WERI-Rb-1 (cell line): ENCODE measurements at regions not wholly inside any gene's neighbourhood (a gene's known extent, or its start where the extent isn't known, plus 50 kb on each side); places are given as distances from the start of the nearest gene placed in this dataset.

Experiments
- DNase-seq: peaks from one replicate; pipeline ENCODE4 v3.0.0-alpha.2; 2020
- H3K27ac ChIP-seq: fragments of 250-450 bp; sonication (Bioruptor Pico); 2 replicates; pipeline ENCODE4 v1.5.1; 2020; ENCODE audit warnings: mild to moderate bottlenecking, moderate library complexity
- H3K27me3 ChIP-seq: fragments of 250-450 bp; sonication (Bioruptor Pico); 2 replicates; pipeline ENCODE4 v1.5.1; 2021; ENCODE audit warnings: mild to moderate bottlenecking, low read depth, moderate library complexity; ENCODE audit not compliant: insufficient read depth, severe bottlenecking
- H3K36me3 ChIP-seq: fragments of 250-450 bp; sonication (Bioruptor Pico); 2 replicates; pipeline ENCODE4 v1.5.1; 2020; ENCODE audit warnings: mild to moderate bottlenecking, moderate library complexity
- H3K4me3 ChIP-seq: 2 replicates; pipeline ENCODE4 v1.5.1; 2011; ENCODE audit warnings: low read depth, mild to moderate bottlenecking, control low read depth, low read length
- H3K9me3 ChIP-seq: fragments of 250-450 bp; sonication (Bioruptor Pico); 2 replicates; pipeline ENCODE4 v1.5.1; 2021; ENCODE audit warnings: mild to moderate bottlenecking, moderate library complexity; ENCODE audit not compliant: severe bottlenecking
- CTCF ChIP-seq: IDR thresholded peaks from 2 replicates; pipeline ENCODE4 v1.5.1; 2011; ENCODE audit warnings: low read depth, mild to moderate bottlenecking, control low read depth, inconsistent platforms, low read length

DNA sequence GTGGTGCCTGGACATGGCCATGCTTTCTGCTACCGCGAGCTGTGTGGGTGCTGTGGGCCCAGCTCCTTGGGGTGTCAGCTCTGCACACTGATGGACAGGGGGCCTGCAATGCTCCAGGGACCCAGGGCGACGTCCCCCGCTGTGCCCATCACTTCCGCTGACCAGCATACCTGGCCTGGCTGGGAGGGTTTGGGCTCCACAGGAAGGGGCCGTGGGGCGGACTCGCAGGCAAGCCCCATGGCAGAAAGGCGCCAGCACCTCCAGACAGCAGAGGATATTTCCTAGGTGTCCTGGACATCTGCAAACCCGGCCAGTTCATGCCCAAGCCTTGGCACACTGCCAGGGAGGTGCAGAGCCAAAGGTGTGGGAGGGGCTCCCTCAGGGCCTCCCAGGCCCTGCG is 295.8 kb upstream of the IRX4 start:
- H3K27ac ChIP-seq, result no peak overlapping the region
- peaks cover 3% of the 10 kb centered on the region for H3K9me3 ChIP-seq
- DNase-seq, result no peak
- H3K4me3 ChIP-seq, result no peak overlapping the region
- no peak for TF ChIP-seq CTCF
- peaks cover 97% of the 10 kb centered on the region for H3K27me3 ChIP-seq
- H3K36me3 ChIP-seq, result no peaks in the 10 kb centered on the region

- no peak for DNase-seq
- H3K9me3 ChIP-seq, result peaks cover 3% of the 10 kb centered on the region
- H3K27ac ChIP-seq, result no peak overlapping the region
- H3K36me3 ChIP-seq, result no peaks in the 10 kb centered on the region
- no peak for TF ChIP-seq CTCF
- peaks cover 97% of the 10 kb centered on the region for H3K27me3 ChIP-seq
- no peak overlapping the region for H3K4me3 ChIP-seq
These were observed 295.3 kb upstream of the IRX4 start for GRCh38 chr5:2178071-2178477.

DNA sequence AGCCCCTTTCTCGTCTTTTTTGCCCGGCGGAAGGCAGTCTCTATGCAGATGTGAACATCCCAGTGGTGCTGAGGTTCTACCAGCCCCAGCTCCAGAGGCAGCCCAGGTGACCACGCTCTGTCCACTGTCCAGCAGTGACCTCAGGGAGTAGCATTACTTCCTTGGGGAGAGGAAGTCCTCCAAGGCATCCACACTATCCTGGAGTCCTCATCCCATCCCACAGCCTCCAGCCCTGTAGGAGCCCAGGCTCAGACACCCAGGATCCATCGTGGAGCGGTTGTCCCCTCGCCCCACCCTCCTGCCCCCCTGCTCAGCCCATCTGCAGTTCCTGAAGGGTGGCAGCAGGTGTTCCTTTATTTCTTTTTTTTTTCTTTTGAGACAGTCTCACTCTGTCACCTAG is 294.5 kb upstream of the IRX4 start:
- Histone ChIP-seq H3K27me3 (peaks cover 97% of the 10 kb centered on the region), H3K9me3 (peaks cover 3% of the 10 kb centered on the region), H3K36me3 (no peaks in the 10 kb centered on the region), H3K4me3 (no peak overlapping the region), H3K27ac (no peak overlapping the region)
- no peak for DNase-seq
- no peak for TF ChIP-seq CTCF

GRCh38 chr5:2176581-2176980 is 293.9 kb upstream of the IRX4 start:
- Histone ChIP-seq H3K9me3 (peaks cover 3% of the 10 kb centered on the region), H3K27me3 (peaks cover 97% of the 10 kb centered on the region), H3K4me3 (no peak overlapping the region), H3K27ac (no peak overlapping the region), H3K36me3 (no peaks in the 10 kb centered on the region)
- no peak for TF ChIP-seq CTCF
- DNase-seq, result no peak

DNA sequence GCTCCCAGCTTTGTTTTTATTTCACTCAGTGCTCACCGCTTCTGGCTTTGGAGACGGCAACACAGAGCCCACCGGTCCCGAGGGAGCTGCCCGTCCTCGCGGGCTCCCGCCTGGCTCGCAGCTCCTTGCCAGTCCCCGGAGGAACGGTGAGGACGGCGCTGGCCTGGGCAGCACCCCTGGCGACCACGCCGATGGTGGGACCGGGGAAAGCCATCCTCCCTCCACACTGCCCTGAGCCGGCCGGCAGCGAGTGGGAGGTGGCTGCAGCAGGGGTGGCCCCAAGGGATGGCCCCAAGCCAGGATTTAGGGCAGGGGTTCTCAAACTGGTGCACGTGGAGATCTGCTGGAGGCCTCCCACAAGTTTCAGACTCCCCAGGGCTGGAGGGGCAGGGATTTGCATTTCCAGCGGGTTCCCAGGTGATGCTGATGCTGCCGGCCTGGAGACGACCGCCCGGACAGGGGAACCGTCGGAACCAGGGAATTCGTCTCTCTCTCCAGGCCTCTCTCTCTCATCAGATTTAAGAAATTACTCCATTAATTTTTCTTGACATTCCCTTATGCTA is 293.2 kb upstream of the IRX4 start:
- H3K27me3 ChIP-seq, result peaks cover 97% of the 10 kb centered on the region

More for the DNA sequence above, 293.2 kb upstream of the IRX4 start:
- peaks cover 3% of the 10 kb centered on the region for H3K9me3 ChIP-seq
- no peak for TF ChIP-seq CTCF
- no peak overlapping the region for H3K27ac ChIP-seq
- H3K4me3 ChIP-seq, result no peak overlapping the region
- no peak for DNase-seq
- H3K36me3 ChIP-seq, result no peaks in the 10 kb centered on the region
